Astrocyte (in vitro differentiated cells and primary cell): ENCODE measurements at regions not wholly inside any gene's neighbourhood (a gene's known extent, or its start where the extent isn't known, plus 50 kb on each side); places are given as distances from the start of the nearest gene placed in this dataset.

Source experiments
- DNase-seq: peaks from one replicate; pipeline ENCODE4 v3.0.0-alpha.2; 2010; ENCODE audit warnings: low read depth
- FAIRE-seq: peaks from 2 replicates; lab custom pipeline; 2011; peaks lifted over from hg19 to GRCh38; lab: Jason Lieb, UNC
- H2AFZ ChIP-seq: 2 replicates; pipeline ENCODE4 v1.6.0; 2012; ENCODE audit warnings: low read depth, low read length, inconsistent platforms
- H3K27ac ChIP-seq: 2 replicates; pipeline ENCODE4 v1.5.1; 2011; ENCODE audit warnings: low read depth, low read length, inconsistent platforms
- H3K27me3 ChIP-seq: 2 replicates; pipeline ENCODE4 v1.6.0; 2011; ENCODE audit warnings: low read length, inconsistent platforms; ENCODE audit not compliant: insufficient read depth
- H3K36me3 ChIP-seq: 2 replicates; pipeline ENCODE4 v1.5.1; 2011; ENCODE audit warnings: low read length, inconsistent platforms; ENCODE audit not compliant: insufficient read depth
- H3K4me1 ChIP-seq: 2 replicates; pipeline ENCODE4 v1.5.1; 2011; ENCODE audit warnings: low read length, inconsistent platforms; ENCODE audit not compliant: insufficient read depth
- H3K4me2 ChIP-seq: 2 replicates; pipeline ENCODE4 v1.6.0; 2012; ENCODE audit warnings: low read length, inconsistent platforms
- H3K4me3 ChIP-seq: 2 replicates; pipeline ENCODE4 v1.5.1; 2011; ENCODE audit warnings: low read depth, mild to moderate bottlenecking, low read length, inconsistent platforms; ENCODE audit not compliant: insufficient read depth
- H3K79me2 ChIP-seq: 2 replicates; pipeline ENCODE4 v1.6.0; 2012; ENCODE audit warnings: mild to moderate bottlenecking, low read length, inconsistent platforms; ENCODE audit not compliant: insufficient read depth
- H3K9ac ChIP-seq: 2 replicates; pipeline ENCODE4 v1.6.0; 2012; ENCODE audit warnings: mild to moderate bottlenecking, low read length, inconsistent platforms
- H3K9me3 ChIP-seq: 2 replicates; pipeline ENCODE4 v1.5.1; 2012; ENCODE audit warnings: low read depth, mild to moderate bottlenecking, low read length, inconsistent platforms; ENCODE audit not compliant: insufficient read depth
- H4K20me1 ChIP-seq: 2 replicates; pipeline ENCODE4 v1.6.0; 2012; ENCODE audit warnings: low read length, inconsistent platforms; ENCODE audit not compliant: insufficient read depth
- H3K27ac Mint-ChIP-seq: one replicate; pipeline ENCODE4 v1.8.0; 2021; ENCODE audit warnings: mild to moderate bottlenecking, mixed read lengths; ENCODE audit not compliant: unreplicated experiment
- H3K27me3 Mint-ChIP-seq: one replicate; pipeline ENCODE4 v1.8.0; 2021; ENCODE audit warnings: low read depth, mixed read lengths; ENCODE audit not compliant: unreplicated experiment
- H3K36me3 Mint-ChIP-seq: one replicate; pipeline ENCODE4 v1.8.0; 2021; ENCODE audit warnings: low read depth, mixed read lengths; ENCODE audit not compliant: unreplicated experiment
- H3K4me1 Mint-ChIP-seq: one replicate; pipeline ENCODE4 v1.8.0; 2021; ENCODE audit warnings: low read depth, mixed read lengths; ENCODE audit not compliant: unreplicated experiment
- H3K4me3 Mint-ChIP-seq: one replicate; pipeline ENCODE4 v1.8.0; 2021; ENCODE audit warnings: mild to moderate bottlenecking, moderate library complexity, mixed read lengths; ENCODE audit not compliant: unreplicated experiment
- H3K9me3 Mint-ChIP-seq: one replicate; pipeline ENCODE4 v1.8.0; 2021; ENCODE audit warnings: mild to moderate bottlenecking, mixed read lengths; ENCODE audit not compliant: unreplicated experiment
- CTCF ChIP-seq: IDR thresholded peaks from 2 replicates; pipeline ENCODE4 v1.5.1; 2011; ENCODE audit warnings: low read depth, mild to moderate bottlenecking, inconsistent platforms, low read length, moderate library complexity; ENCODE audit not compliant: insufficient read depth
- EZH2 ChIP-seq: IDR thresholded peaks from 2 replicates; pipeline ENCODE4 v1.6.1; 2012; ENCODE audit warnings: mild to moderate bottlenecking, low read length, inconsistent platforms; ENCODE audit not compliant: insufficient read depth

GRCh38 chr10:88033385-88033784 is 170.0 kb downstream of the PTEN start:
- no peaks in the 10 kb centered on the region for H3K9me3 Mint-ChIP-seq
- no peak for FAIRE-seq
- Histone ChIP-seq H3K9ac (no peak overlapping the region), H4K20me1 (no peaks in the 10 kb centered on the region), H3K27ac (no peak overlapping the region), H3K4me2 (no peak overlapping the region), H2AFZ (no peak overlapping the region), H3K4me1 (peaks cover 14% of the 10 kb centered on the region), H3K79me2 (no peaks in the 10 kb centered on the region), H3K27me3 (no peaks in the 10 kb centered on the region), H3K36me3 (no peaks in the 10 kb centered on the region), H3K4me3 (no peak overlapping the region), H3K9me3 (no peaks in the 10 kb centered on the region)
- no peaks in the 10 kb centered on the region for H3K36me3 Mint-ChIP-seq
- H3K27ac Mint-ChIP-seq, result no peak overlapping the region
- no peak for TF ChIP-seq EZH2
- TF ChIP-seq CTCF, result no peak
- H3K4me3 Mint-ChIP-seq, result no peak overlapping the region
- H3K27me3 Mint-ChIP-seq, result no peaks in the 10 kb centered on the region
- DNase-seq, result no peak
- H3K4me1 Mint-ChIP-seq, result peaks cover 15% of the 10 kb centered on the region

- Histone ChIP-seq H3K4me3 (no peak overlapping the region), H4K20me1 (no peaks in the 10 kb centered on the region), H3K9ac (no peak overlapping the region), H3K36me3 (no peaks in the 10 kb centered on the region), H3K9me3 (no peaks in the 10 kb centered on the region), H3K4me2 (no peak overlapping the region), H3K79me2 (no peaks in the 10 kb centered on the region), H2AFZ (no peak overlapping the region), H3K27ac (no peak overlapping the region), H3K27me3 (no peaks in the 10 kb centered on the region), H3K4me1 (peaks cover 18% of the 10 kb centered on the region)
- no peak for DNase-seq
- no peak overlapping the region for H3K27ac Mint-ChIP-seq
- TF ChIP-seq EZH2 (no peak), CTCF (no peak)
- no peaks in the 10 kb centered on the region for H3K27me3 Mint-ChIP-seq
- H3K9me3 Mint-ChIP-seq, result no peaks in the 10 kb centered on the region
- H3K36me3 Mint-ChIP-seq, result no peaks in the 10 kb centered on the region
- no peak for FAIRE-seq
- no peak overlapping the region for H3K4me3 Mint-ChIP-seq
- H3K4me1 Mint-ChIP-seq, result peaks cover 15% of the 10 kb centered on the region
Measured at GRCh38 chr10:88033793-88034192, 170.4 kb downstream of the PTEN start.

GRCh38 chr10:88036126-88036525 is 172.7 kb downstream of the PTEN start:
- Mint-ChIP-seq H3K27ac (no peak overlapping the region), H3K4me1 (peaks cover 27% of the 10 kb centered on the region), H3K36me3 (no peaks in the 10 kb centered on the region), H3K27me3 (no peaks in the 10 kb centered on the region), H3K9me3 (no peaks in the 10 kb centered on the region), H3K4me3 (no peak overlapping the region)
- TF ChIP-seq EZH2 (no peak), CTCF (no peak)
- Histone ChIP-seq H3K36me3 (no peaks in the 10 kb centered on the region), H3K4me1 (peaks cover 29% of the 10 kb centered on the region), H3K4me2 (no peak overlapping the region), H3K9ac (no peak overlapping the region), H4K20me1 (no peaks in the 10 kb centered on the region), H3K9me3 (no peaks in the 10 kb centered on the region), H3K79me2 (no peaks in the 10 kb centered on the region), H3K27ac (no peak overlapping the region), H3K27me3 (no peaks in the 10 kb centered on the region), H3K4me3 (no peak overlapping the region), H2AFZ (no peak overlapping the region)
- FAIRE-seq (no peak), DNase-seq (no peak)
